HG03103 (cell line): ENCODE measurements at regions not wholly inside any gene's neighbourhood (a gene's known extent, or its start where the extent isn't known, plus 50 kb on each side); places are given as distances from the start of the nearest gene placed in this dataset.

Experiments used
- ATAC-seq: cut with Tn5 transposase; IDR thresholded peaks from one replicate; pipeline ENCODE4 v1.9.1; 2021; ENCODE audit warnings: low read depth; ENCODE audit not compliant: unreplicated experiment

- ATAC-seq = peak; percentile 75
Observed at GRCh38 chr4:166594326-166594946, 639.9 kb downstream of the SPOCK3 start.

GRCh38 chr4:166600264-166600663 is 634.0 kb downstream of the SPOCK3 start:
- no peak for ATAC-seq

- no peak for ATAC-seq
Observed at GRCh38 chr4:166602068-166602467, 632.2 kb downstream of the SPOCK3 start.

GRCh38 chr4:166622425-166622977 is 611.8 kb downstream of the SPOCK3 start:
- ATAC-seq = no peak

- no peak for ATAC-seq
Observed at GRCh38 chr4:166625018-166625637, 609.2 kb downstream of the SPOCK3 start.

GRCh38 chr4:166628454-166628853 is 605.8 kb downstream of the SPOCK3 start:
- ATAC-seq = no peak

- no peak for ATAC-seq
Observed at GRCh38 chr4:166635367-166635766, 598.9 kb downstream of the SPOCK3 start.

GRCh38 chr4:166637816-166638215 is 596.5 kb downstream of the SPOCK3 start:
- no peak for ATAC-seq

- ATAC-seq = no peak
Observed at GRCh38 chr4:166655231-166655630, 579.1 kb downstream of the SPOCK3 start.

GRCh38 chr4:166655705-166656104 is 578.6 kb downstream of the SPOCK3 start:
- no peak for ATAC-seq

- no peak for ATAC-seq
Observed at GRCh38 chr4:166657261-166657660, 577.0 kb downstream of the SPOCK3 start.

- ATAC-seq = no peak
Observed at GRCh38 chr4:166658585-166658984, 575.7 kb downstream of the SPOCK3 start.

GRCh38 chr4:166662266-166662843 is 571.9 kb downstream of the SPOCK3 start:
- peak; percentile 95 for ATAC-seq

- no peak for ATAC-seq
Observed at GRCh38 chr4:166670341-166670740, 564.0 kb downstream of the SPOCK3 start.

GRCh38 chr4:166673911-166674310 is 560.4 kb downstream of the SPOCK3 start:
- no peak for ATAC-seq

- no peak for ATAC-seq
Observed at GRCh38 chr4:166675411-166675810, 558.9 kb downstream of the SPOCK3 start.

- no peak for ATAC-seq
Observed at GRCh38 chr4:166680796-166681195, 553.5 kb downstream of the SPOCK3 start.

GRCh38 chr4:166682200-166682599 is 552.1 kb downstream of the SPOCK3 start:
- no peak for ATAC-seq
